Endothelial cell of umbilical vein (primary cell): ENCODE measurements at regions not wholly inside any gene's neighbourhood (a gene's known extent, or its start where the extent isn't known, plus 50 kb on each side); places are given as distances from the start of the nearest gene placed in this dataset.

Experiments
- BruUV-seq: library from RNA; stranded (reverse); fragments of 400-500 nt; replicated peaks from 2 replicates; lab custom pipeline; 2021; lab: Mats Ljungman, UMichigan
- CTCF ChIA-PET: fragments of 300-600, 350-600 bp; sonication (Branson Sonifier 250); formaldehyde crosslinking; loops from one replicate; lab custom pipeline; 2021; ENCODE audit warnings: antibody characterized with exemption, inconsistent platforms; lab: Charles Lee
- POLR2A ChIA-PET: fragments of 300-600, 350-600 bp; sonication (Branson Sonifier 250); formaldehyde crosslinking; loops from one replicate; lab custom pipeline; 2021; ENCODE audit warnings: antibody characterized with exemption, inconsistent platforms; lab: Charles Lee
- DNase-seq: peaks from one replicate; pipeline ENCODE4 v3.0.0-alpha.2; 2011; ENCODE audit warnings: low read depth, low spot score
- FAIRE-seq: peaks from 2 replicates; lab custom pipeline; 2011; peaks lifted over from hg19 to GRCh38; lab: Jason Lieb, UNC
- H2AFZ ChIP-seq: 2 replicates; pipeline ENCODE4 v1.6.0; 2012; ENCODE audit warnings: low read depth, low read length, control low read depth, inconsistent platforms
- H3K27ac ChIP-seq: 2 replicates; pipeline ENCODE4 v1.5.1; 2011; ENCODE audit warnings: low read depth, mild to moderate bottlenecking, control low read depth, low read length, moderate library complexity; ENCODE audit not compliant: insufficient read depth
- H3K27me3 ChIP-seq, 2 experiments: 2 replicates each; pipeline versions ENCODE4 v1.6.0 to v1.6.1; 2011; ENCODE audit warnings: low read length in 2 of 2, mixed read lengths in 1 of 2; ENCODE audit not compliant: control insufficient read depth in 2 of 2, insufficient read depth in 2 of 2
- H3K36me3 ChIP-seq, 2 experiments: 2 replicates in 1 of 2; 3 replicates in 1 of 2; pipeline ENCODE4 v1.5.1; 2011; ENCODE audit warnings: low read length in 2 of 2, mild to moderate bottlenecking in 1 of 2, moderate library complexity in 1 of 2; ENCODE audit not compliant: control insufficient read depth in 2 of 2, insufficient read depth in 2 of 2; ENCODE audit errors: extremely low read depth in 1 of 2
- H3K4me1 ChIP-seq: 3 replicates; pipeline ENCODE4 v1.5.1; 2011; ENCODE audit warnings: mild to moderate bottlenecking, low read length; ENCODE audit not compliant: control insufficient read depth, insufficient read depth; ENCODE audit errors: extremely low read depth
- H3K4me2 ChIP-seq: 2 replicates; pipeline ENCODE4 v1.6.1; 2011; ENCODE audit warnings: low read length, control low read depth, mixed read lengths; ENCODE audit not compliant: insufficient read depth
- H3K4me3 ChIP-seq, 3 experiments: fragments of 200-600 bp in 1 of 3; sonication (generic), shearing (Covaris generic) in 1 of 3; replicated peaks in 1 of 3; 2 replicates each; pipeline ENCODE4 v1.5.1; 2011 to 2016; ENCODE audit warnings: control low read depth in 3 of 3, low read length in 3 of 3, mild to moderate bottlenecking in 2 of 3, inconsistent platforms in 1 of 3, low read depth in 1 of 3, moderate library complexity in 1 of 3; ENCODE audit not compliant: insufficient read depth in 1 of 3
- H3K79me2 ChIP-seq: 2 replicates; pipeline ENCODE4 v1.6.0; 2012; ENCODE audit warnings: low read length, inconsistent platforms; ENCODE audit not compliant: control insufficient read depth, insufficient read depth
- H3K9ac ChIP-seq: replicated peaks from 2 replicates; pipeline ENCODE3; 2011; ENCODE audit warnings: low read length, control low read depth; ENCODE audit not compliant: insufficient read depth; ENCODE audit errors: extremely low read depth
- H3K9me1 ChIP-seq: replicated peaks from 3 replicates; pipeline ENCODE4 v1.6.0; 2011; ENCODE audit warnings: mild to moderate bottlenecking, low read length; ENCODE audit not compliant: control insufficient read depth, insufficient read depth; ENCODE audit errors: extremely low read depth
- H3K9me3 ChIP-seq: replicated peaks from 2 replicates; pipeline ENCODE4 v1.5.1; 2012; ENCODE audit warnings: low read length, inconsistent platforms; ENCODE audit not compliant: control insufficient read depth, insufficient read depth
- H4K20me1 ChIP-seq: replicated peaks from 2 replicates; pipeline ENCODE3; 2011; ENCODE audit warnings: mild to moderate bottlenecking, low read length; ENCODE audit not compliant: control insufficient read depth, insufficient read depth; ENCODE audit errors: extremely low read depth
- EZH2 ChIP-seq: IDR thresholded peaks from 2 replicates; pipeline ENCODE4 v1.6.1; 2012; ENCODE audit warnings: borderline replicate concordance, low read depth, mild to moderate bottlenecking, moderate library complexity, low read length, inconsistent platforms; ENCODE audit not compliant: severe bottlenecking
- FOS ChIP-seq: IDR thresholded peaks from 2 replicates; pipeline ENCODE4 v1.6.1; 2011; ENCODE audit warnings: mild to moderate bottlenecking, low read length, moderate library complexity, borderline replicate concordance; ENCODE audit not compliant: insufficient read depth
- GATA2 ChIP-seq: IDR thresholded peaks from 2 replicates; pipeline ENCODE4 v1.7.0; 2011; ENCODE audit warnings: low read depth, mild to moderate bottlenecking, moderate library complexity, mixed read lengths, low read length; ENCODE audit not compliant: insufficient read length, insufficient read depth
- JUN ChIP-seq: IDR thresholded peaks from 2 replicates; pipeline ENCODE4 v1.6.1; 2011; ENCODE audit warnings: borderline replicate concordance, low read depth; ENCODE audit not compliant: insufficient read length, insufficient read depth
- MYC ChIP-seq: IDR thresholded peaks from one replicate; pipeline ENCODE4 v1.6.1; 2011; ENCODE audit warnings: mild to moderate bottlenecking, low read depth, low read length
- POLR2A ChIP-seq: IDR thresholded peaks from 2 replicates; pipeline ENCODE4 v1.6.1; 2012; ENCODE audit warnings: low read depth, mild to moderate bottlenecking, control low read depth, low read length
- POLR2AphosphoS5 ChIP-seq: IDR thresholded peaks from 2 replicates; pipeline ENCODE4 v1.6.1; 2012; ENCODE audit warnings: low read depth, mild to moderate bottlenecking, control low read depth, low read length, moderate library complexity; ENCODE audit not compliant: insufficient read depth
- dilution Hi-C: fragments of 300-500 bp; cut with MboI; formaldehyde crosslinking; loops from one replicate; pipeline ENCODE4 v1.15.0; 2019; ENCODE audit warnings: low sequenced_read_pairs; ENCODE audit not compliant: extremely low pct_ligation_motif_present
- intact Hi-C: fragments of 100-400 bp; cut with micrococcal nuclease; formaldehyde crosslinking; loops from one replicate; pipeline ENCODE4 v1.10.0; 2022
- TF ChIP-seq, protein P1 (sequence below), 2 donors: IDR thresholded peaks; 1 replicate in 1 of 2; 2 replicates in 1 of 2; pipeline ENCODE4 v1.5.1; 2011; ENCODE audit warnings: low read length in 2 of 2, mild to moderate bottlenecking in 2 of 2, moderate library complexity in 2 of 2, control low read depth in 1 of 2, inconsistent platforms in 1 of 2, low read depth in 1 of 2; ENCODE audit not compliant: insufficient read depth in 1 of 2; ENCODE audit errors: extremely low read depth in 1 of 2
- TF ChIP-seq, protein P2 (sequence below): IDR thresholded peaks from 2 replicates; pipeline ENCODE4 v1.6.1; 2011; ENCODE audit not compliant: insufficient read depth, insufficient read length

DNA sequence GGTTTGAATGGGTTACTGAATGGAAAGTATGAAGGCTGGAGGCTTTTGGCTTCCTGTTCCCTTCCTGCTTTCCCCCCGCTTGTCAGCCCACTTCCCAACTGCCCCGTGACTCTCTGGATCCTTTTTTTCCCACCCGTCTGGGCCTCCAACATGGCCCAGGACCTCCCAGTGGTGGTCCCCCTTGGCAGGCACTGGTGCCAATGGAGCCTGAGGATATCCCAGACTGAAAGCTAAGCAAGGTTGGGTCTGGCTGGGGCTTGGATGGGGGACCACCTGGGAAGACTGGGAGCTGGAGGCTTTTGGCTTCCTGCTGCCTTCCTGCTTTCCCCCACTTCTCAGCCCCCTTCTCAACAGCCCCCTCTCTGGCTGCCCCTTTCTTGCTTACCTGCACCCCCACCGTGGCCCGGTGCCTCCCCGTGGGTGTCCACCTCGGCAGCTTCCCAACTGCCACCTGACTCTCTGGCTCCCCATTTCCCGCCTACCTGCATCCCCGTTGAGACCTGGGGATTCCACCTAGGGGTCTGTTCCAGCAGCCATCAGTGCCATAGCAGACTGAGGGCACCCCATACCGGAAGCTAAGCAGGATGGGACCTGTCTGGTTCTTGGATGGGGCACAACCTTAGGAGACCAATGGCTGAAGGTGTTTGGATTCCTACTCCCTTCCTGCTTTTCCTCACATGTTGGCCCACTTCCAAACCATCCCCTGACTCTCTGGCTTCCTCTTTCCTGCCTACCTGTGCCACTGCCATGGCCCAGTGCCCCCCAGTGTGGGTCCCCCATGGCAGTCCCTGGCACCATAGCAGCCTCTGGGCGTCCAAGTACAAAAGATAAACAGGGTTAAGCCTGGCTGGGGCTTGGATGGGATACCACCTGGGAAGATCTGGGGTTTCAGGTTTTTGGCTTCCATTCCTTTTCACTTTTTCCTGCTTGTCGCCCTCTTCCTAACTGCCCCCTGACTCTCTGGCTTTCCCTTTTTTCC lies 2295.3 kb downstream of the TP53TG3F start:
- ChIA-PET CTCF (no interaction called here), POLR2A (no interaction called here)
- H3K4me1 ChIP-seq: no peaks in the 10 kb centered on the region
- H3K36me3 ChIP-seq: no peaks in the 10 kb centered on the region
- no peak overlapping the region for H2AFZ ChIP-seq
- no peak for DNase-seq
- H3K9me1 ChIP-seq: no peaks in the 10 kb centered on the region
- TF ChIP-seq GATA2 (no peak), POLR2AphosphoS5 (no peak), MYC (no peak), FOS (no peak), EZH2 (no peak), JUN (no peak), POLR2A (no peak)
- TF ChIP-seq, protein P1, sequence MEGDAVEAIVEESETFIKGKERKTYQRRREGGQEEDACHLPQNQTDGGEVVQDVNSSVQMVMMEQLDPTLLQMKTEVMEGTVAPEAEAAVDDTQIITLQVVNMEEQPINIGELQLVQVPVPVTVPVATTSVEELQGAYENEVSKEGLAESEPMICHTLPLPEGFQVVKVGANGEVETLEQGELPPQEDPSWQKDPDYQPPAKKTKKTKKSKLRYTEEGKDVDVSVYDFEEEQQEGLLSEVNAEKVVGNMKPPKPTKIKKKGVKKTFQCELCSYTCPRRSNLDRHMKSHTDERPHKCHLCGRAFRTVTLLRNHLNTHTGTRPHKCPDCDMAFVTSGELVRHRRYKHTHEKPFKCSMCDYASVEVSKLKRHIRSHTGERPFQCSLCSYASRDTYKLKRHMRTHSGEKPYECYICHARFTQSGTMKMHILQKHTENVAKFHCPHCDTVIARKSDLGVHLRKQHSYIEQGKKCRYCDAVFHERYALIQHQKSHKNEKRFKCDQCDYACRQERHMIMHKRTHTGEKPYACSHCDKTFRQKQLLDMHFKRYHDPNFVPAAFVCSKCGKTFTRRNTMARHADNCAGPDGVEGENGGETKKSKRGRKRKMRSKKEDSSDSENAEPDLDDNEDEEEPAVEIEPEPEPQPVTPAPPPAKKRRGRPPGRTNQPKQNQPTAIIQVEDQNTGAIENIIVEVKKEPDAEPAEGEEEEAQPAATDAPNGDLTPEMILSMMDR (IDR thresholded peaks at IDR 0.05; ENCODE audit: extremely low read depth in 1 of 2, insufficient read depth in 1 of 2, low read depth in 1 of 2, low read length in 2 of 2): no peak
- TF ChIP-seq, protein P2, sequence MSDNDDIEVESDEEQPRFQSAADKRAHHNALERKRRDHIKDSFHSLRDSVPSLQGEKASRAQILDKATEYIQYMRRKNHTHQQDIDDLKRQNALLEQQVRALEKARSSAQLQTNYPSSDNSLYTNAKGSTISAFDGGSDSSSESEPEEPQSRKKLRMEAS: no peak
- no TSS peak for BruUV-seq
- no peaks in the 10 kb centered on the region for H3K79me2 ChIP-seq
- H3K9me3 ChIP-seq: peaks cover 4% of the 10 kb centered on the region
- no peak overlapping the region for H3K4me3 ChIP-seq
- no peak overlapping the region for H3K9ac ChIP-seq
- intact Hi-C loops: no loop called here
- H3K27ac ChIP-seq: no peak overlapping the region
- no peak for FAIRE-seq
- H3K4me2 ChIP-seq: no peak overlapping the region
- H4K20me1 ChIP-seq: no peaks in the 10 kb centered on the region
- no peaks in the 10 kb centered on the region for H3K27me3 ChIP-seq
- dilution Hi-C loops: no loop called here
